Glutamatergic neuron (in vitro differentiated cells): ENCODE measurements at regions not wholly inside any gene's neighbourhood (a gene's known extent, or its start where the extent isn't known, plus 50 kb on each side); places are given as distances from the start of the nearest gene placed in this dataset.

Experiments
- DNase-seq: peaks from one replicate; pipeline ENCODE4 v3.0.0; 2022
- H3K27ac Mint-ChIP-seq: one replicate; pipeline ENCODE4 v1.8.0; 2020; ENCODE audit warnings: mild to moderate bottlenecking, mixed read lengths, inconsistent platforms; ENCODE audit not compliant: unreplicated experiment
- H3K27me3 Mint-ChIP-seq: one replicate; pipeline ENCODE4 v1.8.0; 2020; ENCODE audit warnings: mild to moderate bottlenecking, moderate library complexity, mixed read lengths, inconsistent platforms; ENCODE audit not compliant: unreplicated experiment
- H3K36me3 Mint-ChIP-seq: one replicate; pipeline ENCODE4 v1.8.0; 2020; ENCODE audit warnings: mild to moderate bottlenecking, mixed read lengths, inconsistent platforms; ENCODE audit not compliant: unreplicated experiment
- H3K4me1 Mint-ChIP-seq: one replicate; pipeline ENCODE4 v1.8.0; 2020; ENCODE audit warnings: mild to moderate bottlenecking, low read depth, mixed read lengths, inconsistent platforms; ENCODE audit not compliant: unreplicated experiment
- H3K4me3 Mint-ChIP-seq: one replicate; pipeline ENCODE4 v1.8.0; 2020; ENCODE audit warnings: mild to moderate bottlenecking, mixed read lengths, inconsistent platforms; ENCODE audit not compliant: unreplicated experiment
- H3K9me3 Mint-ChIP-seq: one replicate; pipeline ENCODE4 v1.8.0; 2020; ENCODE audit warnings: mild to moderate bottlenecking, moderate library complexity, mixed read lengths, inconsistent platforms; ENCODE audit not compliant: unreplicated experiment
- CTCF ChIP-seq: fragments of 200-600 bp; sonication (generic); IDR thresholded peaks from one replicate; pipeline ENCODE4 v1.5.0; 2021; ENCODE audit not compliant: partially characterized antibody, unreplicated experiment

GRCh38 chr18:39415471-39415870 is 1849.9 kb upstream of the CELF4 start:
- Mint-ChIP-seq H3K9me3 (no peaks in the 10 kb centered on the region), H3K36me3 (no peaks in the 10 kb centered on the region)

GRCh38 chr18:39414009-39414700 is 1848.6 kb upstream of the CELF4 start:
- no peak for DNase-seq
- Mint-ChIP-seq H3K36me3 (no peaks in the 10 kb centered on the region), H3K4me1 (no peaks in the 10 kb centered on the region), H3K9me3 (no peaks in the 10 kb centered on the region), H3K27ac (no peak overlapping the region), H3K27me3 (peaks cover 4% of the 10 kb centered on the region), H3K4me3 (no peak overlapping the region)
- TF ChIP-seq CTCF, result no peak

More at GRCh38 chr18:39415471-39415870, 1849.9 kb upstream of the CELF4 start:
- no peak overlapping the region for H3K27ac Mint-ChIP-seq
- no peaks in the 10 kb centered on the region for H3K4me1 Mint-ChIP-seq
- DNase-seq, result no peak
- H3K27me3 Mint-ChIP-seq, result peaks cover 4% of the 10 kb centered on the region
- TF ChIP-seq CTCF, result no peak
- no peak overlapping the region for H3K4me3 Mint-ChIP-seq

GRCh38 chr18:39406941-39407340 is 1841.3 kb upstream of the CELF4 start:
- no peak overlapping the region for H3K27ac Mint-ChIP-seq
- H3K36me3 Mint-ChIP-seq, result no peaks in the 10 kb centered on the region
- H3K27me3 Mint-ChIP-seq, result peaks cover 4% of the 10 kb centered on the region
- no peaks in the 10 kb centered on the region for H3K9me3 Mint-ChIP-seq
- no peak overlapping the region for H3K4me3 Mint-ChIP-seq
- no peaks in the 10 kb centered on the region for H3K4me1 Mint-ChIP-seq
- DNase-seq, result no peak
- no peak for TF ChIP-seq CTCF

GRCh38 chr18:39403121-39403520 is 1837.5 kb upstream of the CELF4 start:
- Mint-ChIP-seq H3K4me1 (no peaks in the 10 kb centered on the region), H3K4me3 (no peak overlapping the region), H3K9me3 (no peaks in the 10 kb centered on the region), H3K27me3 (no peaks in the 10 kb centered on the region), H3K27ac (no peak overlapping the region), H3K36me3 (no peaks in the 10 kb centered on the region)
- TF ChIP-seq CTCF, result no peak
- DNase-seq, result no peak

- TF ChIP-seq CTCF, result no peak
- no peak for DNase-seq
- no peaks in the 10 kb centered on the region for H3K27me3 Mint-ChIP-seq
- H3K27ac Mint-ChIP-seq, result no peak overlapping the region
- H3K9me3 Mint-ChIP-seq, result no peaks in the 10 kb centered on the region
- no peak overlapping the region for H3K4me3 Mint-ChIP-seq
- no peaks in the 10 kb centered on the region for H3K4me1 Mint-ChIP-seq
- no peaks in the 10 kb centered on the region for H3K36me3 Mint-ChIP-seq
Measured at GRCh38 chr18:39399662-39400061, 1834.1 kb upstream of the CELF4 start.
